ENCODE measurements at regions not wholly inside any gene's neighbourhood (a gene's known extent, or its start where the extent isn't known, plus 50 kb on each side); places are given as distances from the start of the nearest gene placed in this dataset.

DNA sequence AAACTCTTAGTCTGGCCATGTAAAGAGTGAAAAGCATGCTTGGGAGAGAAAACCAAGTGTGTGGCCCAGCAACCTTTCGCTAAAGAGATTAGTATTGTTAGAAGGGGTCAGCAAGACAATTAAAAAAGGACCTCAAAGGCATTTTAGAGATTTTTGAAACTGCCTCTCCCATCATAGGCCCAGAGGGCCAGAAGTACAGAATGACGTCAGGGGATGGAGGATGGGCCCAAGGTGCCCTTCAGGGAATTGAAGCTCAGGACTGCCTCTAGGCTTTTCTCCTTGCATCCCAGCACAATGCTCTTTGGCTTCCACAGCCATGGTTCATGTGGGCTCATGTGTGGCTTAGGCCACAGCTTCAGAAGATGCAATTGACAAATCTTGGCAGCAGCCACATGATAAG is 287.0 kb upstream of the COX7C start:
- intact Hi-C loops (cut with micrococcal nuclease), result no loop called here

DNA sequence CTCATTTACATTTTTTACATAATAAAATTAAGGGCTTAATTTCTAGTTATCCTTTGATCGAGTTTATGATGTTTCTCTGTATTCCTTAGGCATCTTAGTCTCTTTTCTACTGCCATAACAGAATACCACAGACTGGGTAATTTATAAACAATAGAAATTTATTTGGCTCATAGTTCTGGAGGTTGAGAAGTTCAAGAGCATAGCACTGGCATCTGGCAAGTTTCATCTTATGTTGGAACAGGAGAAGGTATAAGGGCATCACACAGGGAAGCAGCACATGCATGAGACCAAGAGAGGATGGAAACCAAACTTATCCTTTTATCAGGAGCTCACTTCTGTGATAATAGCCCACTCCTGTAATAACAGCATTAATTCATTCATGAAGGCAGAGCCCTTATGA is 284.9 kb upstream of the COX7C start:
- POLR2A ChIA-PET, result no interaction called here
- intact Hi-C loops (cut with micrococcal nuclease), result no loop called here
- no peak overlapping the region for H3K27ac Mint-ChIP-seq (ENCODE audit: low read depth, unreplicated experiment)
- no TSS peak for BruUV-seq (replicated peaks)
- H3K4me3 Mint-ChIP-seq (ENCODE audit: unreplicated experiment), result no peak overlapping the region
- CTCF ChIA-PET, result no interaction called here
- no peaks in the 10 kb centered on the region for H3K9me3 Mint-ChIP-seq (ENCODE audit: unreplicated experiment)
- no peaks in the 10 kb centered on the region for H3K36me3 Mint-ChIP-seq (ENCODE audit: insufficient read depth, unreplicated experiment)
- no peaks in the 10 kb centered on the region for H3K4me1 Mint-ChIP-seq (ENCODE audit: insufficient read depth, unreplicated experiment)
- TF ChIP-seq, protein P1, sequence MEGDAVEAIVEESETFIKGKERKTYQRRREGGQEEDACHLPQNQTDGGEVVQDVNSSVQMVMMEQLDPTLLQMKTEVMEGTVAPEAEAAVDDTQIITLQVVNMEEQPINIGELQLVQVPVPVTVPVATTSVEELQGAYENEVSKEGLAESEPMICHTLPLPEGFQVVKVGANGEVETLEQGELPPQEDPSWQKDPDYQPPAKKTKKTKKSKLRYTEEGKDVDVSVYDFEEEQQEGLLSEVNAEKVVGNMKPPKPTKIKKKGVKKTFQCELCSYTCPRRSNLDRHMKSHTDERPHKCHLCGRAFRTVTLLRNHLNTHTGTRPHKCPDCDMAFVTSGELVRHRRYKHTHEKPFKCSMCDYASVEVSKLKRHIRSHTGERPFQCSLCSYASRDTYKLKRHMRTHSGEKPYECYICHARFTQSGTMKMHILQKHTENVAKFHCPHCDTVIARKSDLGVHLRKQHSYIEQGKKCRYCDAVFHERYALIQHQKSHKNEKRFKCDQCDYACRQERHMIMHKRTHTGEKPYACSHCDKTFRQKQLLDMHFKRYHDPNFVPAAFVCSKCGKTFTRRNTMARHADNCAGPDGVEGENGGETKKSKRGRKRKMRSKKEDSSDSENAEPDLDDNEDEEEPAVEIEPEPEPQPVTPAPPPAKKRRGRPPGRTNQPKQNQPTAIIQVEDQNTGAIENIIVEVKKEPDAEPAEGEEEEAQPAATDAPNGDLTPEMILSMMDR (IDR thresholded peaks at IDR 0.05; ENCODE audit: unreplicated experiment), result no peak
- H3K27me3 Mint-ChIP-seq (ENCODE audit: insufficient read depth, unreplicated experiment), result no peaks in the 10 kb centered on the region
- no peak for DNase-seq (ENCODE audit: unreplicated experiment)

More for the DNA sequence above, 287.0 kb upstream of the COX7C start:
- H3K4me1 Mint-ChIP-seq (ENCODE audit: insufficient read depth, unreplicated experiment), result no peaks in the 10 kb centered on the region
- TF ChIP-seq, protein P1 (IDR thresholded peaks at IDR 0.05; ENCODE audit: unreplicated experiment), result no peak
- no peak overlapping the region for H3K27ac Mint-ChIP-seq (ENCODE audit: low read depth, unreplicated experiment)
- POLR2A ChIA-PET, result no interaction called here
- H3K9me3 Mint-ChIP-seq (ENCODE audit: unreplicated experiment), result no peaks in the 10 kb centered on the region
- BruUV-seq (replicated peaks), result no TSS peak
- no peaks in the 10 kb centered on the region for H3K36me3 Mint-ChIP-seq (ENCODE audit: insufficient read depth, unreplicated experiment)
- no peak for DNase-seq (ENCODE audit: unreplicated experiment)
- H3K27me3 Mint-ChIP-seq (ENCODE audit: insufficient read depth, unreplicated experiment), result peaks cover 17% of the 10 kb centered on the region
- H3K4me3 Mint-ChIP-seq (ENCODE audit: unreplicated experiment), result no peak overlapping the region
- CTCF ChIA-PET, result interaction anchor here (0.8 to 1.1 kb wide), 2 partner anchors 31 to 787 kb away, joined by 3 read pairs; no protein-coding TSS in a partner anchor

DNA sequence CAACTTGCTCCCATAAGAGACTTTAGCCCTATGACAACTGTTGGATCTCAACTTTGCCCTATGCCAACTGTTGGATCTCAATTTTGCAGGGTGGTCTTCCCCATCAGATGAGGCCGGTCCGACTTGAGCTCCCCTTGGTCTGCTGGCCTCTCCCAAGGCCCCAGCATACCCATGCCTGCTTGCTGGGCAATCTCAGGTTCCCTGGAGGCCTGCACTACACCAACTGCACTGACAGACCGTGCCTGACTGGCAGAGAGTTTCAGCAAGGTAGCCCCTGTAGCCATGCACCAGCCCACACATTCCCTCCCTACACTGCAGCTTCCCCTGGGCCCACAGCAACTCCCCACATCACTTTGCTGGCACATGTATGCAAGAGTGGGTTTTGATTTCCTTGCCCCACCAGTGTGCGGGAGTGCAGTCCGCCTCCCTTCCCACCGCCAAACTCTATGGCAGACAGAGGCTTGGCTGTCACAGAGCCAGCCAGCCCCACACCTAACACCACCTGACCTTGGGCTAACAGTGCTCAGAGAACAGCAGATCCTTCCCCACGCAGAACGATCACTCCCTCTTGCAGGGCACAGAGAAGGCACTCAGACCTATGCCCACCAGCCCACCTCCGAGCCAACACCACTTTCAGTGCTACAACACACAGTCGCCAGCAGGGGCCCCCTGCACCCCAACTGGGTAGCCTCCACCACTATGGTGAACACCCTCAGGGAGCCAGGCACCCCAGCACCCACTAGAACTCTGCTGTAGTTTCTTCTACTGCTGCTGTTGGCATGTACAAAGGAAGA is 279.9 kb upstream of the COX7C start:
- no peak overlapping the region for H3K4me3 Mint-ChIP-seq (ENCODE audit: unreplicated experiment)
- ChIA-PET CTCF (interaction anchor here (0.7 kb wide), 1 partner anchor 22 kb away, joined by 3 read pairs; no protein-coding TSS in a partner anchor), POLR2A (no interaction called here)
- DNase-seq (ENCODE audit: unreplicated experiment), result no peak
- no peak overlapping the region for H3K27ac Mint-ChIP-seq (ENCODE audit: low read depth, unreplicated experiment)
- intact Hi-C loops (cut with micrococcal nuclease), result no loop called here
- H3K4me1 Mint-ChIP-seq (ENCODE audit: insufficient read depth, unreplicated experiment), result no peaks in the 10 kb centered on the region
- BruUV-seq (replicated peaks), result no TSS peak
- H3K9me3 Mint-ChIP-seq (ENCODE audit: unreplicated experiment), result no peaks in the 10 kb centered on the region
- H3K27me3 Mint-ChIP-seq (ENCODE audit: insufficient read depth, unreplicated experiment), result peaks cover 30% of the 10 kb centered on the region
- TF ChIP-seq, protein P1 (IDR thresholded peaks at IDR 0.05; ENCODE audit: unreplicated experiment), result no peak
- H3K36me3 Mint-ChIP-seq (ENCODE audit: insufficient read depth, unreplicated experiment), result no peaks in the 10 kb centered on the region

DNA sequence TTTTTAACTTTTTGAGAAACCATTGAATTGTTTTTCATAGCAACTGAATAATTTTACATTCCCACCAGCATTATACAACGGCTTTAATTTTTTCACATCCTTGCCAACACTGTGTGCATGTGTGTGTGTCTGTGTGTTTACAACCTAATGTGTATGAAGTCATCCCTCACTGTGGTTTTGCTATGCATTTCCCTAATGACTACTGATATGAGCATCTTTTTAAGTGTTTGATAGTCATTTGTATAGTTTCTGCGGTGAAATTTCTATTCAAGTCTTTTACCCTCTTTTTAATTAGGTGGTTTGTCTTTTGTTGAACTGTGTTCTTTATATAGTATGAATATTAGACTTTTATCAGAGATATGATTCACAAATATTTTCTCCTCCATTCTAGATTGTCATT is 263.1 kb upstream of the COX7C start:
- Mint-ChIP-seq H3K36me3 (ENCODE audit: insufficient read depth, unreplicated experiment) (no peaks in the 10 kb centered on the region), H3K4me1 (ENCODE audit: insufficient read depth, unreplicated experiment) (no peaks in the 10 kb centered on the region), H3K27ac (ENCODE audit: low read depth, unreplicated experiment) (no peak overlapping the region), H3K27me3 (ENCODE audit: insufficient read depth, unreplicated experiment) (peaks cover 39% of the 10 kb centered on the region), H3K9me3 (ENCODE audit: unreplicated experiment) (no peaks in the 10 kb centered on the region), H3K4me3 (ENCODE audit: unreplicated experiment) (no peak overlapping the region)
- intact Hi-C loops (cut with micrococcal nuclease), result no loop called here
- DNase-seq (ENCODE audit: unreplicated experiment), result no peak
- ChIA-PET CTCF (no interaction called here), POLR2A (no interaction called here)
- TF ChIP-seq, protein P1 (IDR thresholded peaks at IDR 0.05; ENCODE audit: unreplicated experiment), result no peak
- BruUV-seq (replicated peaks), result no TSS peak

All from MCF 10A (cell line).